Ascending aorta (tissue), 2 donors: ENCODE measurements at regions not wholly inside any gene's neighbourhood (a gene's known extent, or its start where the extent isn't known, plus 50 kb on each side); places are given as distances from the start of the nearest gene placed in this dataset.
"Not testable (repeated sequence)": the region's sequence is repeated elsewhere in the genome, so short reads cannot be mapped to it uniquely, and the experiment has no call there.

Experiments used
- DNase-seq, 2 donors: peaks; one replicate each; pipeline ENCODE4 v3.0.0-alpha.2; 2019; ENCODE audit warnings: low spot score in 2 of 2
- H3K27ac ChIP-seq, 2 donors: fragments of 200-600 bp; sonication (generic); one replicate each; pipeline ENCODE4 v1.5.1; 2016 to 2017; ENCODE audit warnings: mild to moderate bottlenecking in 1 of 2
- H3K27me3 ChIP-seq: fragments of 200-600 bp; sonication (generic); one replicate; pipeline ENCODE4 v1.5.1; 2017
- H3K36me3 ChIP-seq, 2 donors: fragments of 200-600 bp; sonication (generic); one replicate each; pipeline ENCODE4 v1.5.1; 2016
- H3K4me1 ChIP-seq, 2 donors: fragments of 200-600 bp; sonication (generic); one replicate each; pipeline ENCODE4 v1.5.1; 2016 to 2017; ENCODE audit warnings: mild to moderate bottlenecking in 1 of 2
- H3K4me3 ChIP-seq, 2 donors: fragments of 200-600 bp; sonication (generic); one replicate each; pipeline ENCODE4 v1.5.1; 2016 to 2017; ENCODE audit warnings: mild to moderate bottlenecking in 1 of 2
- H3K9me3 ChIP-seq, 2 donors: fragments of 200-600 bp; sonication (generic); one replicate each; pipeline ENCODE4 v1.5.1; 2016
- CTCF ChIP-seq, 3 experiments: fragments of 200-600 bp in 2 of 3; fragments of 450-650 bp in 1 of 3; sonication (generic) in 2 of 3; IDR thresholded peaks; one replicate each; pipeline ENCODE4 v1.5.1; 2016 to 2019; ENCODE audit warnings: antibody characterized with exemption in 3 of 3, mild to moderate bottlenecking in 1 of 3, moderate library complexity in 1 of 3
- intact Hi-C: fragments of 100-400 bp; cut with DNase I; formaldehyde crosslinking; loops from one replicate; pipeline ENCODE4 v1.15.1; 2023

GRCh38 chr6:11380549-11380948, 148.1 kb upstream of the NEDD9 start:
- no peaks in the 10 kb centered on the region for H3K27me3 ChIP-seq
- H3K27ac ChIP-seq: no peak overlapping the region
- H3K36me3 ChIP-seq: no peaks in the 10 kb centered on the region
- intact Hi-C loops: no loop called here
- no peak for DNase-seq
- no peak for TF ChIP-seq CTCF (IDR thresholded peaks at IDR 0.05)
- no peak overlapping the region for H3K4me3 ChIP-seq
- peaks cover 0 to 3% of the 10 kb centered on the region in 2 donors for H3K4me1 ChIP-seq
- H3K9me3 ChIP-seq: no peaks in the 10 kb centered on the region

- no peaks in the 10 kb centered on the region for H3K9me3 ChIP-seq
- DNase-seq: no peak
- H3K4me1 ChIP-seq: peaks cover 0 to 3% of the 10 kb centered on the region in 2 donors
- no peak overlapping the region for H3K4me3 ChIP-seq
- intact Hi-C loops: no loop called here
- H3K27ac ChIP-seq: no peak overlapping the region
- no peaks in the 10 kb centered on the region for H3K27me3 ChIP-seq
- no peaks in the 10 kb centered on the region for H3K36me3 ChIP-seq
- TF ChIP-seq CTCF (IDR thresholded peaks at IDR 0.05): no peak
Observed at GRCh38 chr6:11379805-11380204, 147.3 kb upstream of the NEDD9 start.

GRCh38 chr6:11378639-11379038, 146.2 kb upstream of the NEDD9 start:
- Histone ChIP-seq H3K27ac (no peak overlapping the region), H3K4me3 (no peak overlapping the region), H3K27me3 (no peaks in the 10 kb centered on the region), H3K36me3 (no peaks in the 10 kb centered on the region), H3K9me3 (no peaks in the 10 kb centered on the region), H3K4me1 (no peaks in the 10 kb centered on the region)
- no peak for TF ChIP-seq CTCF (IDR thresholded peaks at IDR 0.05)
- no peak for DNase-seq
- intact Hi-C loops: no loop called here

GRCh38 chr6:11374036-11375010, 141.9 kb upstream of the NEDD9 start:
- no peaks in the 10 kb centered on the region for H3K9me3 ChIP-seq
- no peak overlapping the region for H3K27ac ChIP-seq
- no peak overlapping the region for H3K4me3 ChIP-seq
- intact Hi-C loops: no loop called here
- H3K36me3 ChIP-seq: no peaks in the 10 kb centered on the region
- DNase-seq: no peak
- no peaks in the 10 kb centered on the region for H3K4me1 ChIP-seq
- H3K27me3 ChIP-seq: no peaks in the 10 kb centered on the region
- TF ChIP-seq CTCF (IDR thresholded peaks at IDR 0.05): no peak

GRCh38 chr6:11373208-11373607, 140.7 kb upstream of the NEDD9 start:
- DNase-seq: no peak
- TF ChIP-seq CTCF (IDR thresholded peaks at IDR 0.05): no peak
- Histone ChIP-seq H3K27me3 (no peaks in the 10 kb centered on the region), H3K27ac (no peak overlapping the region), H3K4me1 (no peaks in the 10 kb centered on the region), H3K4me3 (no peak overlapping the region), H3K9me3 (no peaks in the 10 kb centered on the region), H3K36me3 (no peaks in the 10 kb centered on the region)
- intact Hi-C loops: no loop called here

- H3K4me3 ChIP-seq, intact Hi-C loops, H3K36me3 ChIP-seq: not testable (repeated sequence)
Observed at GRCh38 chr6:11372186-11372790, 139.8 kb upstream of the NEDD9 start.

More at GRCh38 chr6:11372186-11372790, 139.8 kb upstream of the NEDD9 start:
- H3K9me3 ChIP-seq, H3K4me1 ChIP-seq, H3K27me3 ChIP-seq, H3K27ac ChIP-seq, DNase-seq: not testable (repeated sequence)
